Common myeloid progenitor, CD34-positive (primary cell): ENCODE measurements at regions not wholly inside any gene's neighbourhood (a gene's known extent, or its start where the extent isn't known, plus 50 kb on each side); places are given as distances from the start of the nearest gene placed in this dataset.

ENCODE experiments used
- CTCF ChIA-PET: fragments of 350-600 bp; sonication (Branson Sonifier 250); formaldehyde crosslinking; loops from one replicate; lab custom pipeline; 2021; ENCODE audit warnings: antibody characterized with exemption; lab: Charles Lee
- POLR2A ChIA-PET: fragments of 350-600 bp; sonication (Branson Sonifier 250); formaldehyde crosslinking; loops from one replicate; lab custom pipeline; 2021; ENCODE audit warnings: antibody characterized with exemption; lab: Charles Lee
- DNase-seq, 3 donors: peaks; one replicate each; pipeline versions ENCODE4 v3.0.0 to v3.0.0-alpha.2; 2013
- H3K27ac ChIP-seq, 2 experiments: 1 replicate in 1 of 2; 2 replicates in 1 of 2; pipeline ENCODE4 v1.7.0; 2013; ENCODE audit warnings: inconsistent platforms in 2 of 2, low read length in 2 of 2, mild to moderate bottlenecking in 2 of 2, low read depth in 1 of 2, moderate library complexity in 1 of 2; ENCODE audit not compliant: severe bottlenecking in 2 of 2, insufficient read depth in 1 of 2, poor library complexity in 1 of 2
- H3K27me3 ChIP-seq, 5 experiments: replicated peaks in 2 of 5; 1 replicate in 3 of 5; 2 replicates in 2 of 5; pipeline versions ENCODE4 v1.6.1 to v1.7.0; 2013; ENCODE audit warnings: low read length in 4 of 5, mild to moderate bottlenecking in 2 of 5, moderate library complexity in 2 of 5, inconsistent platforms in 1 of 5; ENCODE audit not compliant: insufficient read depth in 5 of 5, control insufficient read depth in 4 of 5
- H3K36me3 ChIP-seq, 4 experiments: 1 replicate in 2 of 4; 2 replicates in 2 of 4; pipeline versions ENCODE4 v1.6.1 to v1.7.0; 2013; ENCODE audit warnings: low read length in 3 of 4, control low read depth in 1 of 4, mild to moderate bottlenecking in 1 of 4; ENCODE audit not compliant: control insufficient read depth in 4 of 4, insufficient read depth in 4 of 4
- H3K4me1 ChIP-seq, 4 experiments: 1 replicate in 3 of 4; 2 replicates in 1 of 4; pipeline versions ENCODE4 v1.6.1 to v1.7.1; 2013; ENCODE audit warnings: low read length in 3 of 4, mild to moderate bottlenecking in 3 of 4, control low read depth in 1 of 4, inconsistent platforms in 1 of 4, moderate library complexity in 1 of 4; ENCODE audit not compliant: control insufficient read depth in 4 of 4, insufficient read depth in 4 of 4; ENCODE audit errors: control extremely low read depth in 1 of 4
- H3K4me3 ChIP-seq, 7 experiments: 1 replicate in 4 of 7; 2 replicates in 3 of 7; pipeline versions ENCODE4 v1.5.1 to v1.7.0; 2013; ENCODE audit warnings: mild to moderate bottlenecking in 7 of 7, low read length in 6 of 7, moderate library complexity in 6 of 7, inconsistent platforms in 2 of 7, low read depth in 2 of 7, control low read depth in 1 of 7; ENCODE audit not compliant: insufficient read depth in 4 of 7, control insufficient read depth in 1 of 7; ENCODE audit errors: extremely low read depth in 1 of 7
- H3K9me3 ChIP-seq, 5 experiments: 1 replicate in 4 of 5; 2 replicates in 1 of 5; pipeline versions ENCODE4 v1.6.1 to v1.7.1; 2013; ENCODE audit warnings: low read length in 4 of 5, mild to moderate bottlenecking in 2 of 5, inconsistent platforms in 1 of 5, low read depth in 1 of 5, moderate library complexity in 1 of 5; ENCODE audit not compliant: control insufficient read depth in 4 of 5, insufficient read depth in 2 of 5; ENCODE audit errors: control extremely low read depth in 1 of 5
- WGBS: methylation state at CpG from one replicate; pipeline ENCODE4 v1.1.5; 2013; ENCODE audit not compliant: insufficient coverage; 5-methylcytosine and 5-hydroxymethylcytosine counted together

DNA sequence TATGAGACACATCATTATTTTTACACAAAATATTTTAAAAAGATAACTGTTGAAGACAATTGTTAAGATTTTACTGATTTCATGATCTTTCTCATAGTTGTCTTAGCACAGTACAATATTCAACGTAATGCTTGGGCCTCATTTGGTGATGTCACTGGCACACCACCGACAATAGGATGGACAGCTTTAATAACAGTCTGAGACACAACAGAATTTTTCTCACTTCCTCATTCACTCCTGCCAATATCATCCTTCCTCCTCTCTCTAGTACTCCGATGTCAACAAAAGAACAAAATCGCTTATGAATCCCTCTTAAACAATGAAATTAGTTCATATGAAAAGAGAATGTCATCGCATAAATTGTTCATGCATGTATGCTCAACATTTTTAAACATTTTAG is 461.9 kb upstream of the CDH7 start:
- Histone ChIP-seq H3K4me3 (no peak overlapping the region), H3K9me3 (no peaks in the 10 kb centered on the region), H3K36me3 (no peaks in the 10 kb centered on the region), H3K27me3 (no peaks in the 10 kb centered on the region), H3K27ac (no peak overlapping the region), H3K4me1 (no peaks in the 10 kb centered on the region)
- ChIA-PET POLR2A (no interaction called here), CTCF (no interaction called here)
- no peak for DNase-seq
- WGBS, result 90% methylated on average over 4 of the region's 5 CpGs

DNA sequence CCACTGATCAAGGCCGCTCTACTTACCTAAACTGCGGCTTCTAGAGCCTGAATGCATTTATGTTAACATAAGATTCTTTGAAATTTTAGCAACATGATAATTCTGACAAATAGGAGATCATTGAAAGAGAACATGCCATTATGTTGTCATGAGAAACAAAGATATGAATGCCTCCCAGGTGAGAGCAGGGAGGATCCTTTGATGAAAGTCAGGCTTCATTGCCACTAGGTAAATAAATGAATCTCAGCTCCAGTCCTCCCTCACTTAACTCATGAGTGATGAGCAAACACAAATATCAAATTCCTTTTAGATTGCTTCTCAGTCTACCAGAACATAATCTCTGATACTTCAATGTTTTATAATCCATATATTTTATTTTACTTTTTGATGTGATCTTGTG is 463.2 kb upstream of the CDH7 start:
- CTCF ChIA-PET, result no interaction called here
- no peaks in the 10 kb centered on the region for H3K27me3 ChIP-seq
- no peak for DNase-seq
- no peak overlapping the region for H3K4me3 ChIP-seq
- POLR2A ChIA-PET, result no interaction called here
- no peaks in the 10 kb centered on the region for H3K36me3 ChIP-seq
- H3K27ac ChIP-seq, result no peak overlapping the region
- 90% methylated on average over 2 of the region's 2 CpGs for WGBS
- H3K4me1 ChIP-seq, result no peaks in the 10 kb centered on the region
- H3K9me3 ChIP-seq, result no peaks in the 10 kb centered on the region

GRCh38 chr18:65282096-65282495 is 468.7 kb upstream of the CDH7 start:
- no CpG with 5 or more reads among the region's 1 CpG for WGBS
- Histone ChIP-seq H3K27me3 (no peaks in the 10 kb centered on the region), H3K9me3 (no peaks in the 10 kb centered on the region), H3K27ac (no peak overlapping the region), H3K4me1 (no peaks in the 10 kb centered on the region), H3K36me3 (no peaks in the 10 kb centered on the region), H3K4me3 (no peak overlapping the region)
- ChIA-PET POLR2A (interaction anchor here (0.7 kb wide), 1 partner anchor 154 kb away, joined by 3 read pairs; no protein-coding TSS in a partner anchor), CTCF (no interaction called here)
- no peak for DNase-seq

DNA sequence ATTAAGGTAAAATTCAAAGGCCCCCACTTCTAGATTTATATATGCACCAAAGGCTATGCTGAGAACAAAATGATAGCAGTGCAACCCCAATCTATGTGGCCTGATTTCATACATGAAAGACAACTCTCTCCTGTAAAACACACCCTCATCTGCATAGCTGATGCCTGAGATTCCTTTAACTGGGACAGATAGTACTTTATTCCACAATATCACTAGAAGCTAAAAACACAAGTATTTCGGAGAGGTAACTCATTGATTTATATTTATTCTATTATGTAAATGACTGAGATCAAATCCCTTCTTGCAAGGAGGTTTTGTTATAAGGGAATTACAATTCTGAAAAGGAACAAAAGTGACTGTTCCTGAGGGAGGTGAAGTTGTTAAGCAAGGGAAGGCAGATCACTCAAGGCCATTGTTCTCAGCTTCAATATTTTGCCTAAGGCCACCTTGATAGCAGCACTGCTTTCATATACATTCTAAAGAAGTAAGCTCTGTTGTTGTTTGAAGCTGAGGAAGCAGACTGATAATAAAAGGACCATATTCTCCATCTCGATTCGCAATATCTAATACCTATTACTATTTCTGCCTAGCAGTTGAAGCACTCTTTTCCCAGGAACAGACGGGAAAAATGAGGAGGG is 471.0 kb upstream of the CDH7 start:
- H3K4me3 ChIP-seq, result no peak overlapping the region
- WGBS, result no CpG with 5 or more reads among the region's 4 CpGs
- no peaks in the 10 kb centered on the region for H3K4me1 ChIP-seq
- ChIA-PET CTCF (no interaction called here), POLR2A (no interaction called here)
- no peak overlapping the region for H3K27ac ChIP-seq
- peaks cover 0 to under 1% (median 0%) of the 10 kb centered on the region in 5 experiments for H3K9me3 ChIP-seq
- no peak for DNase-seq
- no peaks in the 10 kb centered on the region for H3K36me3 ChIP-seq
- no peaks in the 10 kb centered on the region for H3K27me3 ChIP-seq

GRCh38 chr18:65278939-65279667 is 471.7 kb upstream of the CDH7 start:
- 91% methylated on average over 4 of the region's 9 CpGs for WGBS
- H3K36me3 ChIP-seq, result no peaks in the 10 kb centered on the region
- no peak overlapping the region for H3K4me3 ChIP-seq
- no peaks in the 10 kb centered on the region for H3K27me3 ChIP-seq
- no peaks in the 10 kb centered on the region for H3K4me1 ChIP-seq
- CTCF ChIA-PET, result no interaction called here
- peaks cover 0 to 2% (median 0%) of the 10 kb centered on the region in 5 experiments for H3K9me3 ChIP-seq
- POLR2A ChIA-PET, result no interaction called here
- no peak overlapping the region for H3K27ac ChIP-seq
- no peak for DNase-seq

GRCh38 chr18:65269375-65269774 is 481.4 kb upstream of the CDH7 start:
- H3K4me1 ChIP-seq, result no peaks in the 10 kb centered on the region
- no peak overlapping the region for H3K27ac ChIP-seq
- H3K9me3 ChIP-seq, result no peaks in the 10 kb centered on the region
- no peak overlapping the region for H3K4me3 ChIP-seq
- CTCF ChIA-PET, result no interaction called here
- no CpG with 5 or more reads among the region's 1 CpG for WGBS
- DNase-seq, result no peak
- H3K27me3 ChIP-seq, result no peaks in the 10 kb centered on the region
- POLR2A ChIA-PET, result no interaction called here
- no peaks in the 10 kb centered on the region for H3K36me3 ChIP-seq

DNA sequence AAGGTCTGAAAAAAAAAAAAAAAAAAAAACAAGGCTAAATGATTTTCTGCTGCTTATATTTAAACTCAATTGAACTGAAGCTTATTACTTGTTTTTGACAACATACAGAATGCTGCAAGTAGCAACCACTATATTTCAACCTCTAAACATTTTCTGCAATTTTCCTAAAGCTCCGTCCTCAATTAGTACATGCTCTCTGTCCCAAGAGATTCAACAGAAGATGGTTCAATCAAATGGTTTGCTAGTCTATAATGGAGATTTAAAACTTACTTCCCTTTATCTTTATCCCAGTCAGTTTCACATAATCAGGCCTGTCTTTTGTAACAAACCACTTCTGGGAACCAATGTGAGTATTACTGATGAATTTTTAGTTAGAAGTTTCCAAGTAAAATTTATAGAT is 485.1 kb upstream of the CDH7 start:
- DNase-seq, result no peak
- Histone ChIP-seq H3K4me3 (no peak overlapping the region), H3K27me3 (no peaks in the 10 kb centered on the region), H3K36me3 (no peaks in the 10 kb centered on the region), H3K4me1 (no peaks in the 10 kb centered on the region), H3K27ac (no peak overlapping the region), H3K9me3 (no peaks in the 10 kb centered on the region)
- ChIA-PET POLR2A (no interaction called here), CTCF (no interaction called here)
- 100% methylated on average over 1 of the region's 1 CpG for WGBS
